Heart left ventricle (tissue), 16 donors: ENCODE measurements at regions not wholly inside any gene's neighbourhood (a gene's known extent, or its start where the extent isn't known, plus 50 kb on each side); places are given as distances from the start of the nearest gene placed in this dataset.

Experiments used
- ATAC-seq, 4 donors: fragments of 200-7000 bp; cut with Tn5 transposase; one replicate each; pipeline ENCODE4 v1.9.1; 2020 to 2022; ENCODE audit warnings: moderate library complexity in 4 of 4, mild to moderate bottlenecking in 3 of 4, moderate number of reproducible peaks in 1 of 4
- DNase-seq, 5 donors: peaks; one replicate each; pipeline ENCODE4 v3.0.0-alpha.2; 2020
- H3K27ac ChIP-seq, 12 donors: fragments of 200-600 bp; sonication (generic) in 4 of 12; one replicate each; pipeline versions ENCODE4 v1.5.0 to v1.8.0; 2016 to 2022; ENCODE audit warnings: mild to moderate bottlenecking in 2 of 12
- H3K27me3 ChIP-seq, 9 donors: fragments of 200-600 bp; sonication (generic) in 2 of 9; one replicate each; pipeline versions ENCODE4 v1.5.1 to v1.8.0; 2016 to 2022; ENCODE audit warnings: mild to moderate bottlenecking in 3 of 9
- H3K36me3 ChIP-seq, 9 donors: fragments of 200-600 bp; sonication (generic) in 2 of 9; one replicate each; pipeline versions ENCODE4 v1.5.0 to v1.8.0; 2018 to 2022; ENCODE audit warnings: mild to moderate bottlenecking in 2 of 9
- H3K4me1 ChIP-seq, 12 donors: fragments of 200-600 bp; sonication (generic) in 4 of 12; one replicate each; pipeline versions ENCODE4 v1.5.0 to v1.8.0; 2016 to 2022; ENCODE audit warnings: mild to moderate bottlenecking in 3 of 12
- H3K4me3 ChIP-seq, 12 donors: fragments of 200-600 bp; sonication (generic) in 4 of 12; one replicate each; pipeline versions ENCODE4 v1.5.0 to v1.8.0; 2017 to 2022; ENCODE audit warnings: mild to moderate bottlenecking in 9 of 12, moderate library complexity in 4 of 12
- H3K9me3 ChIP-seq, 12 donors: fragments of 200-600 bp; sonication (generic) in 4 of 12; one replicate each; pipeline versions ENCODE4 v1.5.0 to v1.8.0; 2016 to 2022; ENCODE audit warnings: mild to moderate bottlenecking in 1 of 12
- POLR2A ChIP-seq, 2 donors: fragments of 450-650 bp; IDR thresholded peaks; one replicate each; pipeline ENCODE4 v1.6.1; 2017; ENCODE audit warnings: antibody characterized with exemption in 2 of 2, mild to moderate bottlenecking in 2 of 2, moderate library complexity in 2 of 2
- WGBS, 4 donors: extraction: QIAGEN DNeasy Blood & Tissue Kit in 2 of 4; methylation state at CpG; one replicate each; pipeline versions ENCODE4 v1.1.5 to v1.1.7; 2013 to 2018; 5-methylcytosine and 5-hydroxymethylcytosine counted together
- intact Hi-C, 10 donors: fragments of 100-400 bp; cut with DNase I; formaldehyde crosslinking; loops; one replicate each; pipeline versions ENCODE4 v1.11.1 to v1.14.2; 2022
- TF ChIP-seq, protein P1 (sequence below), 12 donors: fragments of 200-600 bp; sonication (generic) in 4 of 12; IDR thresholded peaks; one replicate each; pipeline versions ENCODE4 v1.5.0 to v1.8.0; 2018 to 2022; ENCODE audit warnings: antibody characterized with exemption in 12 of 12, mild to moderate bottlenecking in 5 of 12
- donor health status: ischemic (EF 13 %, LVEDD 7.1; RV severe dilation, severe dysfunction).
- donor health status: healthy with polysubstance abuse.
- donor health status: DM: no; HTN: yes; CAD: no.
- donor health status: DM: no; HTN: no; CAD: no.
- donor health status: ischemic (EF 25% LVEDD 6.9; RV normal size, moderate dysfunction).
- donor health status: ischemic (EF 25% LVEDD 5.7; RV mildly dilated, moderate dysfunction).
- donor health status: healthy.
- donor health status: DM: yes; HTN: yes; CAD: no.
- donor health status: ischemic (EF 35%, LVEDD 5.7; RV mildly dilated, moderate dysfunction).
- donor health status: nonischemic (EF 11% LVEDD 7.7; RV severe dilation, severe dysfunction).
- donor health status: DM: yes; HTN: yes; CAD: no.
- donor health status: PGD.
- donor health status: ischemic (EF 29% LVEDD 5.4; RV normal size, mild dysfunction).
- donor health status: nonischemic (EF 23%, LVEDD 6.1; RV moderate dilation, normal function).

DNA sequence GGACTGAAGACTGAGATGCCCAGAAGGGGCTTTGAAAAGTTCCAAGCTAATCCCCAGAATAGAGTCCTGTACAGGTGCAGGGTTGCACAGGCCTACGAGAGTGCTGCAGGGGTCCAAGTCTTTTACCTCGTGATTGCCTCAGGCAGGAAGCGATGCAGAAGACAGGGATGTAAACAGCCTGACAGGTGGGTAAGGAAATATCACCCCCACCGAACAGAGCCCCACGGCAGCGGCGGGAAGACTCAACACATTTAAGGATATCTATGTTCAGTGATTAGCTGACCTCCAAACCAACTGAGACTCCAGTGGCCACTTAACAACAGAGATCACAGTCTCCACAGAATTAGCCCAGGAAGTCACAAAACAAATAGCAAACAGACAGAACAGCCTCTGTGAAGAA is 73.9 kb upstream of the VIPR2 start:
- Histone ChIP-seq H3K4me1 (no peaks in the 10 kb centered on the region), H3K27ac (no peak overlapping the region), H3K9me3 (no peaks in the 10 kb centered on the region), H3K4me3 (no peak overlapping the region), H3K27me3 (peaks cover 0 to 10% (median 0%) of the 10 kb centered on the region in 9 donors), H3K36me3 (no peaks in the 10 kb centered on the region)
- ATAC-seq = no peak
- TF ChIP-seq, protein P1, sequence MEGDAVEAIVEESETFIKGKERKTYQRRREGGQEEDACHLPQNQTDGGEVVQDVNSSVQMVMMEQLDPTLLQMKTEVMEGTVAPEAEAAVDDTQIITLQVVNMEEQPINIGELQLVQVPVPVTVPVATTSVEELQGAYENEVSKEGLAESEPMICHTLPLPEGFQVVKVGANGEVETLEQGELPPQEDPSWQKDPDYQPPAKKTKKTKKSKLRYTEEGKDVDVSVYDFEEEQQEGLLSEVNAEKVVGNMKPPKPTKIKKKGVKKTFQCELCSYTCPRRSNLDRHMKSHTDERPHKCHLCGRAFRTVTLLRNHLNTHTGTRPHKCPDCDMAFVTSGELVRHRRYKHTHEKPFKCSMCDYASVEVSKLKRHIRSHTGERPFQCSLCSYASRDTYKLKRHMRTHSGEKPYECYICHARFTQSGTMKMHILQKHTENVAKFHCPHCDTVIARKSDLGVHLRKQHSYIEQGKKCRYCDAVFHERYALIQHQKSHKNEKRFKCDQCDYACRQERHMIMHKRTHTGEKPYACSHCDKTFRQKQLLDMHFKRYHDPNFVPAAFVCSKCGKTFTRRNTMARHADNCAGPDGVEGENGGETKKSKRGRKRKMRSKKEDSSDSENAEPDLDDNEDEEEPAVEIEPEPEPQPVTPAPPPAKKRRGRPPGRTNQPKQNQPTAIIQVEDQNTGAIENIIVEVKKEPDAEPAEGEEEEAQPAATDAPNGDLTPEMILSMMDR (IDR thresholded peaks at IDR 0.05) = no peak
- TF ChIP-seq POLR2A (IDR thresholded peaks at IDR 0.05) = no peak
- DNase-seq = no peak
- intact Hi-C loops = no loop called here
- WGBS, 4 donors = 65 to 76% (median 71%) methylated on average over 7 of the region's 7 CpGs

DNA sequence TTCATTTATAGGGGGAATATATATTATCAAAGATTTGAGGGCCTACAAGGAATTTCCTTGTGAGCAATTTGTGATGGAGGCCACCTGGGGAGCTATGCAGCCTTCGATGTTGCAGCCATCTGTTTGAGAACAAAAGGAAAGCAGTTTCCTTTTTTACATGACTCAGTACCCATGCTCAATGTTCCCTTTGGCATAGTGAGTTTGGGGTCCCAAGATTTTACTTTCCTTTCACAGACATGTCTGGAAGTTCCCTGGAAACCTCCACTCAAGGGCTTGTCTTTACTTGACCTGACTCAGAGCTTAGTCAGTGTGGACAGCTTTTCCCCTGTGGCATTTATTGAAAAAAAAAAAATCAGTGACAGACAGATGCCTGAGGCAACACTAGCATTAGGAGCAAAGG is 73.5 kb upstream of the VIPR2 start:
- intact Hi-C loops = no loop called here
- H3K4me1 ChIP-seq = no peaks in the 10 kb centered on the region

GRCh38 chr7:159215076-159215475 is 70.4 kb upstream of the VIPR2 start:
- no peak for TF ChIP-seq POLR2A (IDR thresholded peaks at IDR 0.05)
- TF ChIP-seq, protein P1 (IDR thresholded peaks at IDR 0.05) = no peak
- ATAC-seq = no peak
- 84 to 86% (median 85%) methylated on average over 3 to 4 of the region's 4 CpGs for WGBS, 4 donors
- H3K36me3 ChIP-seq = no peaks in the 10 kb centered on the region
- no peaks in the 10 kb centered on the region for H3K9me3 ChIP-seq
- H3K27ac ChIP-seq = no peak overlapping the region
- H3K27me3 ChIP-seq = peaks cover 0 to 10% (median 0%) of the 10 kb centered on the region in 9 donors
- H3K4me1 ChIP-seq = peaks cover 0 to 16% (median 0%) of the 10 kb centered on the region in 12 donors
- no peak for DNase-seq
- intact Hi-C loops = no loop called here
- no peak overlapping the region for H3K4me3 ChIP-seq

More for the DNA sequence above, 73.5 kb upstream of the VIPR2 start:
- 57 to 74% (median 62%) methylated on average over 1 of the region's 1 CpG for WGBS, 4 donors
- Histone ChIP-seq H3K27me3 (peaks cover 0 to 10% (median 0%) of the 10 kb centered on the region in 9 donors), H3K27ac (no peak overlapping the region), H3K4me3 (no peak overlapping the region), H3K36me3 (no peaks in the 10 kb centered on the region), H3K9me3 (no peaks in the 10 kb centered on the region)
- DNase-seq = no peak
- ATAC-seq = no peak
- TF ChIP-seq POLR2A (IDR thresholded peaks at IDR 0.05) = no peak
- TF ChIP-seq, protein P1 (IDR thresholded peaks at IDR 0.05) = no peak

GRCh38 chr7:159213253-159213652 is 68.6 kb upstream of the VIPR2 start:
- intact Hi-C loops = no loop called here
- Histone ChIP-seq H3K36me3 (no peaks in the 10 kb centered on the region), H3K4me3 (no peak overlapping the region), H3K4me1 (peaks cover 0 to 16% (median 0%) of the 10 kb centered on the region in 12 donors), H3K27me3 (peaks cover 0 to 10% (median 0%) of the 10 kb centered on the region in 9 donors), H3K27ac (no peak overlapping the region), H3K9me3 (no peaks in the 10 kb centered on the region)
- DNase-seq = no peak
- no peak for TF ChIP-seq POLR2A (IDR thresholded peaks at IDR 0.05)
- TF ChIP-seq, protein P1 (IDR thresholded peaks at IDR 0.05) = no peak
- WGBS, 4 donors = 79 to 83% (median 81%) methylated on average over 2 of the region's 2 CpGs
- ATAC-seq = no peak
